HG03520 (cell line): ENCODE measurements at regions not wholly inside any gene's neighbourhood (a gene's known extent, or its start where the extent isn't known, plus 50 kb on each side); places are given as distances from the start of the nearest gene placed in this dataset.

Source experiments
- ATAC-seq: cut with Tn5 transposase; IDR thresholded peaks from one replicate; pipeline ENCODE4 v1.9.1; 2021; ENCODE audit warnings: mild to moderate bottlenecking, moderate library complexity; ENCODE audit not compliant: unreplicated experiment

GRCh38 chr4:137076908-137077307 is 455.4 kb downstream of the PCDH18 start:
- ATAC-seq, result no peak

GRCh38 chr4:137075586-137075985 is 456.7 kb downstream of the PCDH18 start:
- ATAC-seq, result no peak

DNA sequence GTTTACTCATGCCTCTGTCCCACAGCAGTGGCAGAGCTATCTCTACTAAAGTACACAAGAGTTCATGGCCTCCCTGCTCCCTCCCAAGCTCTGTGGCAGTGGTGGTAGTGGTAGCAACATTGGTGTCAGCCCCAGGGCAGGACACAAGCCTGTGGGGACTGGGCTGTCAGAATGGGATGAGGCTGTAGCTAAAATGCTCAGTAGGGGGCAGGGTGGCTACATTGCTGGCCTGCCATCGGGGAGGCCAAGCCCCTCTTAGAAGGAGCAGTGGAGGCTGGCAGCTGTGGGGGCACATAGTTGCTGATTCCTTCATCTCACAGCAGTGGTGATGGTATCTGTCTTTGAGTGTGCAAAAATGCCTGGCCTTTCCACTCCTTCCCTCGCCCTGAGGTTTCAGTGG is 461.7 kb downstream of the PCDH18 start:
- no peak for ATAC-seq

DNA sequence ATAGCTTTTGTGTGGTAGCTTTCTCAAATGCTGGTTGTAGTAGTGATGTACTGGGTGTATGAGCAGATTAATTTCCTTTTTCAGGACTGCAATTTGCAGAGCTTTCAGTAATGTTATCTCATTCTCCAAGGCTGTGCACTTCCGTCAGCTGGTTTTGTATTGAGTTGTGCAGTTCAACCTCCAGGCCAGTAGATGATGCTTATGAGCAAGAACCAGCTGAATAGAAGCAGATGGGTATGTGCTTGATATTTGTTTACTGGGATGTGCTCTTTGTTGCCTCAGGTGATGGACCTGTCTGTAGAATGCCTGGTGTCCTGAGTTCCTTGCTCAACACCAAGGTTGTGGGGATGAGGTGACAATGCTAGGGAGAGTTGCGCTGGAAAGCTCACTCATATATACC is 462.8 kb downstream of the PCDH18 start:
- ATAC-seq, result no peak

- no peak for ATAC-seq
Observed at GRCh38 chr4:137067735-137068134, 464.6 kb downstream of the PCDH18 start.

GRCh38 chr4:137065311-137065710 is 467.0 kb downstream of the PCDH18 start:
- ATAC-seq, result no peak

GRCh38 chr4:137063961-137064360 is 468.3 kb downstream of the PCDH18 start:
- no peak for ATAC-seq

DNA sequence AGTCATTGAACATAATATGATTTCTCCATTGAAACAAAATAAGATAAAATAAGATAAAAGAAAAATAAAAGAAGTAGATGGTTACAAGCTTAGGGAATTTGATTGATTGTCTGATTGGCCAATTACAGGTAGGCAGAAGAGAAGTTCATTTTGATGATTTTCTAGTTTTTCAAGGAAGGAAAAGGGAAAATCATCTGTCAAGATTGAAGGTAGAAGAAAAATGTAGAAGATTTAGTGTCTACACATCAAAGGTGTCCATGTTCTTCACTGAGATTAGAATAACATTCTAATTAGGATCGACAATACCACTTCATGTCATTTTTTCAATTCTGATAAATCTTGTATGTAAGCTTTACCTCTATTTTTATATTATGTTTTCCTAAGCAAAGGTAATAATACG is 489.1 kb downstream of the PCDH18 start:
- ATAC-seq, result no peak

GRCh38 chr4:137039370-137039769 is 492.9 kb downstream of the PCDH18 start:
- no peak for ATAC-seq

DNA sequence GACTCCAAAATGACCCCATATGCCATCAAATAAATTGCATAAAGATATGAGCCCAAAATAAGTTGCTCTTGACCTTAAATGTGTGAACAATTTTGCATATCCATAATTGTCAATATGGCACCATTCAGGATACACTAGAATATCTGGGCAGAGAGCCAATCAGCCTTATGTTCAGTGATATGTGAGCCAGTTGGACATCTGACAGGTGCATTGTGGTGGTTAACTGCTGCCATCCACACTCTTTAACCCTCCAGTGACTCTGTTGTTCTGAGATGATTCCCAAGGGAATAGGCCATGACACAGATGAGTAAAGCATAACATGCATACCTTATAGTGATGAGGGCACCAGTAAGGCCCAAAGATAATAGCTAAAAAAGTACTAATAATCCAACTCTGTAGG is 500.1 kb downstream of the PCDH18 start:
- no peak for ATAC-seq

GRCh38 chr4:137029026-137029425 is 503.3 kb downstream of the PCDH18 start:
- no peak for ATAC-seq

- ATAC-seq, result no peak
Observed at GRCh38 chr4:137025484-137026059, 506.7 kb downstream of the PCDH18 start.

DNA sequence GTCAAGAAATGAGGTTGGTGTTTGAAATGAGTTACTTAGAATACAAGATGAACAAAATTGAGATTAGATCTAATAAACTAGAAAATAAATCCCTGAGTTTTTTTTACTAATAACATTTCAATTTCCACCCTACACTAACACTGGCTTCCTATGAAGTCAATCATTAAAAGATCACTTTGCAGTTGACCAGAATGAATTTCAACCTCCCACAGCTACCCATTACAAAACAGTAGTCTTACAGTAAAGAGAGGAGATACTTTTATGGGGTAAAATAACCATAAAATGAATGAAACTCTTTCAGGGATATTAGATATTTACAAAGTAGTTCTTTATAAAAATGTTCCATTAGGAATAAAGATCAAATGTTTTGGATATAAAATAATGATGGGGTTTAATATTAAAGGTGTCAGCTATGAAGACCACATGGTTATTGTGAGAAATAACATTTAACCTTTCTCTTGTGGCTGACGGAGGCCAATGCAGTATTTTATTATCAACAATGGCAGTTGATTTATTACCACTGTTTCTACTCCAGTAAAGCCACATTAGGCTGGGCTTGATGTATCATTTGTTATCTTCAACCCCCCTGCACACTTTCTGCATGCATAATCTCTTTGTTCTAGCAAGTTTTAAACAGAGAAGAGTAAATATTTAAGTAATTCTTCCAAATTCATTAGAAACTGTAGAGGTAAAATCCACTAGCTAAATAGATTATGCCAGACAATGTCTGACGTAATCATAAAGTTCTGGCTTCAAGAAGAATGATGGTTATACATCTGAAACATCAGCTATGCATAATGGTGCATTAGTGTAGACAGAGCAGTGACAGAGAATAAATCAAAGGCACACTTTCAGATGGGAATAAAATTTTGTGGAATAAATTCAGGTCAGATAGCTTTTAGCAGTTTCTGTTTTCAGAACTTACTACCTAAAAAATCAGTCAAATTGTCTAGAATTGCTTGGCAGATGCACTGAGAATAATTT is 516.6 kb downstream of the PCDH18 start:
- ATAC-seq, result no peak

DNA sequence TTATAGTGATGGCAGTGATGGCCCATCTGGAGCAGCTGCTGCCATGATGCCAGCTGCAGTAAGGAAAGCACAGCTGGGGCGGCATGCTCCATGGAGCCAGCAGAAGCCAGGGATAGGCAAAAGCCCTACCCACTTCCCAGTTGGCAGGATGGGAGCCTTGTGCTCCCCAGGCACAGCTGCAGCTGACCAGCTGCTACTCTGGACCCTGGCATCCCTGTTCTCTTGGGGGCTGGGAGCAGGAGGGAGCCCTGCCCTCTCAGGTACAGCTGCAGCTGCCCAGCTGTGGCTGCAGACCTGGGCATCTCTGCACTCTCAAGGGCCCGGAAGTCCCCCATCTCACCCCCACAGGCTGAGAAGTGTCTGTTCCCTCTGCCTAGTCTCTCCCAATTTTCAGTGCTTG is 531.9 kb downstream of the PCDH18 start:
- ATAC-seq, result no peak

DNA sequence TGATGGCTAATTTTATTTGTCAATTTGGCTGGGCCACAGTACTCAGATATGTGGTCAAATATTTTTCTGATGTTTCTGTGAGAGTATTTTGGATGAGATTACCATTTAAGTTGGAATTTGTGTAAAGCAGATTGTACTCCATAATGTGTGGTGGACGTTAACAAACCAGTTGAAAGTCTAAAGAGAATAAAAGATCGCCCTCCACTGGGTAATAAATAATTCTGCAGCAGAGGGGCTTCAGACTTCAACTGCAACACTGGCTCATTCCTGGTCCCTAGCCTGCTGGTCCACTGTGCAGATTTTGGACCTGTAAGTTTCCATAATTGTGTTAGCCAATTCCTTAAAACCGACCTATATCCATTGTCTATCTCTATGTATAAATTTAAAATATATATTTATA is 540.3 kb downstream of the PCDH18 start:
- no peak for ATAC-seq

- no peak for ATAC-seq
Observed at GRCh38 chr4:136985683-136986082, 546.6 kb downstream of the PCDH18 start.

DNA sequence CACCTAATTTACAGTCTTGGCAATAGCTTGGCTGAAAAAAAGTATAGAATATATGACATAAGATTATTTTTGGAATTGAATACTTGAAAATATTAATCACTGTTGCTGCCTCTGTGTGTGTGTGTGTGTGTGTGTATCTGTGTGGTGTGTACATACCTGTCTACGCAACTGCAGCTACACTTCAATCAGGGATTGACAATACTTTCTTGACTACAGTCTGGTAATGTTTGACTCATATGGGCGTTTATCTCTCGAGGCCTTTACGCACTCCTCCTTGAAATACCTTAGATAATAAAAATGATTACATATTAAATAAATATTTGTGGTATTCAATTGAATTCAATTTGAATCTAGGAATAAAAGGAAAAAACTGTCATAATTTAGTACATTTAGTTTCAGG is 565.2 kb downstream of the PCDH18 start:
- ATAC-seq, result no peak

DNA sequence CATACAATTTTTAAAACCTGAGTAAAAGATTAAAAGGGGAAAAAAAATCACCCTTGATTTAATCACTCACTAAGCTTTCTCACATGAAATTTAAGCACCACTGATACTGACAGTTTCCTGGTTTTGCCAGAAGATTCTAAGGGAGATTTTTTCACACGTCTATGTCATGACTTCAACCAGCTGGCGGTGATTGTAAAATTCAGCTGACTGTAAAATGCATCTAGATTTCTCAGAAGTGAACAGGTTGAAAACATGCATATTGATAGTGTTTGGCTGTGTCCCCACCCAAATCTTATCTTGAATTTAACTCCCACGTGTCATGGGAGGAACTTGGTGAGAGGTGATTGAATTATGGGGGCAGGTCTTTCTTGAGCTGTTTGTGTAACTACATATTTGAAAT is 566.8 kb downstream of the PCDH18 start:
- ATAC-seq, result no peak

GRCh38 chr4:136962868-136963267 is 569.4 kb downstream of the PCDH18 start:
- ATAC-seq, result no peak

- no peak for ATAC-seq
Observed at GRCh38 chr4:136946307-136946907, 585.9 kb downstream of the PCDH18 start.

DNA sequence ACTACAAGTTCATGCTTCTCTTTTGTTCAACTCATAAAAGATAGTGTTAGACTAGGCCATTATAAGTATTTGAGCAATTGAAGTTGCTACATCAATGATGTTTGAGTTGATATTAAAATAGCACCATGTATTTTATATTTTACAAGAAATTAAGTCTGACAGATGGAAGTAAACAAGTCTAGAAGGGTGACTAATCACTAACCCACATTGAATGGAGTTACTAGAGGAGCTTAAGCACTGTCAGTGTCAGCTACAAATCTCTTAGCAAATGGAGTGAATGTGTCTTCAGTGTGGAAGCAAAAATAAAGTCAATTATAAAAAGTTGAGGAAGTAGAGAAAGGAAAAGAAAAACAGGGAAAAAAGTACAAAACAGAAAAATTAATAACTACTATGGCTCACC is 592.5 kb downstream of the PCDH18 start:
- no peak for ATAC-seq

- no peak for ATAC-seq
Observed at GRCh38 chr4:136935871-136936270, 596.4 kb downstream of the PCDH18 start.
